Esophagus muscularis mucosa (tissue), 2 donors: ENCODE measurements at regions not wholly inside any gene's neighbourhood (a gene's known extent, or its start where the extent isn't known, plus 50 kb on each side); places are given as distances from the start of the nearest gene placed in this dataset.

ENCODE experiments used
- EP300 ChIP-seq: sonication (generic); formaldehyde crosslinking; IDR thresholded peaks from one replicate; pipeline ENCODE4 v1.6.1; 2017; ENCODE audit warnings: antibody characterized with exemption
- POLR2A ChIP-seq: fragments of 450-650 bp; IDR thresholded peaks from one replicate; pipeline ENCODE4 v1.6.1; 2017; ENCODE audit warnings: antibody characterized with exemption, moderate library complexity, mild to moderate bottlenecking, low read depth

GRCh38 chr3:20302766-20303165 is 116.8 kb upstream of the SGO1 start:
- TF ChIP-seq POLR2A (no peak), EP300 (no peak)
